GM12878 (cell line): ENCODE measurements at regions not wholly inside any gene's neighbourhood (a gene's known extent, or its start where the extent isn't known, plus 50 kb on each side); places are given as distances from the start of the nearest gene placed in this dataset.
"Not testable (repeated sequence)": the region's sequence is repeated elsewhere in the genome, so short reads cannot be mapped to it uniquely, and the experiment has no call there.

Experiments used
- ATAC-seq: fragments of 200-7000 bp; cut with Tn5 transposase; 3 replicates; pipeline ENCODE4 v1.9.1; 2020; ENCODE audit warnings: mild to moderate bottlenecking, moderate library complexity
- BruUV-seq: library from RNA; stranded (reverse); fragments of 400-500 nt; replicated peaks from 2 replicates; lab custom pipeline; 2021; lab: Mats Ljungman, UMichigan
- CTCF ChIA-PET: fragments of 300-600 bp; sonication (Branson Sonifier 250); formaldehyde crosslinking; extraction: SDS; loops from one replicate; lab custom pipeline; 2021; ENCODE audit warnings: inconsistent platforms; lab: Yijun Ruan, JAX
- POLR2A ChIA-PET: fragments of 350-600 bp; formaldehyde crosslinking; extraction: SDS; loops from one replicate; lab custom pipeline; 2021; ENCODE audit warnings: inconsistent platforms; lab: Charles Lee
- RAD21 ChIA-PET: fragments of 300-600 bp; sonication (Branson Sonifier 250); formaldehyde crosslinking; loops from one replicate; lab custom pipeline; 2023; ENCODE audit warnings: antibody characterized with exemption; ENCODE audit not compliant: unreplicated experiment; lab: Charles Lee
- SMC1A ChIA-PET: fragments of 300-600 bp; sonication (Branson Sonifier 250); formaldehyde crosslinking; loops from one replicate; lab custom pipeline; 2023; ENCODE audit not compliant: unreplicated experiment, uncharacterized antibody; lab: Charles Lee
- DNase-seq: peaks from one replicate; pipeline ENCODE4 v3.0.0-alpha.2; 2011; ENCODE audit warnings: low read depth, low spot score
- FAIRE-seq: peaks from 3 replicates; lab custom pipeline; 2011; peaks lifted over from hg19 to GRCh38; lab: Jason Lieb, UNC
- H2AFZ ChIP-seq: 2 replicates; pipeline ENCODE4 v1.6.0; 2011; ENCODE audit warnings: low read depth, low read length, control low read depth; ENCODE audit not compliant: control insufficient read depth
- H3K27ac ChIP-seq: 2 replicates; pipeline ENCODE4 v1.5.1; 2011; ENCODE audit warnings: control low read depth; ENCODE audit not compliant: control insufficient read depth, insufficient read depth
- H3K27me3 ChIP-seq, 2 experiments: replicated peaks in 1 of 2; 2 replicates each; pipeline versions ENCODE4 v1.6.0 to v1.6.1; 2011; ENCODE audit warnings: low read length in 1 of 2; ENCODE audit not compliant: control insufficient read depth in 2 of 2, insufficient read depth in 2 of 2
- H3K36me3 ChIP-seq, 2 experiments: 2 replicates each; pipeline ENCODE4 v1.5.1; 2011; ENCODE audit warnings: low read length in 1 of 2; ENCODE audit not compliant: control insufficient read depth in 2 of 2, insufficient read depth in 2 of 2
- H3K4me1 ChIP-seq: 2 replicates; pipeline ENCODE4 v1.6.1; 2011; ENCODE audit warnings: mild to moderate bottlenecking, low read length, moderate library complexity, mixed read lengths; ENCODE audit not compliant: control insufficient read depth, insufficient read depth
- H3K4me2 ChIP-seq: 2 replicates; pipeline ENCODE4 v1.6.0; 2011; ENCODE audit warnings: control low read depth; ENCODE audit not compliant: control insufficient read depth, insufficient read depth
- H3K4me3 ChIP-seq: fragments of 200-600 bp; sonication (generic); 2 replicates; pipeline ENCODE4 v1.5.1; 2016
- H3K79me2 ChIP-seq: 2 replicates; pipeline ENCODE4 v1.6.0; 2011; ENCODE audit warnings: low read length; ENCODE audit not compliant: control insufficient read depth, insufficient read depth
- H3K9ac ChIP-seq: 2 replicates; pipeline ENCODE4 v1.8.0; 2011; ENCODE audit warnings: low read length, control low read depth, mixed read lengths; ENCODE audit not compliant: control insufficient read depth, insufficient read depth
- H3K9me3 ChIP-seq: replicated peaks from 3 replicates; pipeline ENCODE4 v1.5.1; 2011; ENCODE audit warnings: mild to moderate bottlenecking, low read length; ENCODE audit not compliant: control insufficient read depth, insufficient read depth
- H4K20me1 ChIP-seq: 2 replicates; pipeline ENCODE4 v1.6.0; 2011; ENCODE audit not compliant: control insufficient read depth, insufficient read depth
- CBFB ChIP-seq: IDR thresholded peaks from 2 replicates; pipeline ENCODE4 v1.6.1; 2016; ENCODE audit warnings: antibody characterized with exemption, low read depth
- HCFC1 ChIP-seq: fragments of 150-350 bp; IDR thresholded peaks from 2 replicates; pipeline ENCODE4 v1.6.1; 2014; ENCODE audit warnings: low read length
- JUNB ChIP-seq: IDR thresholded peaks from 2 replicates; pipeline ENCODE4 v1.6.1; 2016; ENCODE audit warnings: antibody characterized with exemption, mild to moderate bottlenecking
- MEF2B ChIP-seq: fragments of 450-650 bp; IDR thresholded peaks from 2 replicates; pipeline ENCODE4 v1.6.1; 2018; ENCODE audit warnings: mild to moderate bottlenecking, moderate library complexity; ENCODE audit not compliant: partially characterized antibody, poor library complexity, severe bottlenecking
- SP1 ChIP-seq: IDR thresholded peaks from one replicate; pipeline ENCODE4 v1.6.1; 2011; ENCODE audit warnings: low read depth, low read length
- TBL1XR1 ChIP-seq: IDR thresholded peaks from 2 replicates; pipeline ENCODE4 v1.6.1; 2012; ENCODE audit warnings: low read depth, low read length, improper control_type of control experiment
- ZNF24 ChIP-seq: fragments of 450-650 bp; IDR thresholded peaks from 2 replicates; pipeline ENCODE4 v1.6.1; 2017; ENCODE audit warnings: antibody characterized with exemption, mild to moderate bottlenecking
- WGBS: methylation state at CpG from one replicate; pipeline ENCODE4 v1.1.6; 2016; ENCODE audit warnings: low lambda C conversion rate; ENCODE audit not compliant: insufficient replicate concordance, insufficient coverage; ENCODE audit errors: missing lambda C conversion rate; 5-methylcytosine and 5-hydroxymethylcytosine counted together
- in situ Hi-C: fragments of 300-500 bp; cut with MboI; formaldehyde crosslinking; loops from 9 replicates; pipeline ENCODE4 v1.14.3; 2018; ENCODE audit warnings: mixed read lengths
- intact Hi-C: fragments of 100-400 bp; cut with micrococcal nuclease; formaldehyde crosslinking; loops from one replicate; pipeline ENCODE4 v1.14.2; 2022; ENCODE audit not compliant: unreplicated experiment

DNA sequence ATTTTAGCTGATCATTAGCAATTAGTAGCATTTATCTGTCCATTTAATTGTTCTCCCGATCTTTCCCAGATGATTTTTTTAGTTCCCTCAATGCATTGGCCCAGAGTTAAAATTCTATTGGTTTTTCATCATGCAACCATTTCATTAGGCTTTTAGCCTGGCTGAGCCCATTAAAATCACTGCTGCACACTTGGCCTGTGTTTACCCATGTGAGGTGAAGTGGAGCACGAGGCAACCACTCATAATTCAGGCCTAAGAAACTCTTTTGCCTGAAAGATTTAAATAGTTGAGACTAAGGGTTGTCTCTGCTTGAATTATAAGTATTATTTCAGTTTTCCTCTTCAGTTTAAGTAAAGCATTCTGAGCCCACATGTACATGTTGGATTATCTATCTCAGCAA, 889.0 kb upstream of the ADGRL4 start:
- 47% methylated on average over 2 of the region's 2 CpGs for WGBS
- H3K4me1 ChIP-seq: no peaks in the 10 kb centered on the region
- no peaks in the 10 kb centered on the region for H3K27me3 ChIP-seq
- no peaks in the 10 kb centered on the region for H3K79me2 ChIP-seq
- ATAC-seq (no peak), FAIRE-seq (no peak), DNase-seq (no peak)
- no peaks in the 10 kb centered on the region for H3K9me3 ChIP-seq
- POLR2A ChIA-PET: no interaction called here
- in situ Hi-C loops: no loop called here
- no peaks in the 10 kb centered on the region for H3K36me3 ChIP-seq
- CTCF ChIA-PET: interaction anchor here (0.6 to 0.7 kb wide), 2 partner anchors 55 to 762 kb away, joined by 3 read pairs; no protein-coding TSS in a partner anchor
- no peak overlapping the region for H3K27ac ChIP-seq
- H3K4me2 ChIP-seq: no peak overlapping the region
- SMC1A ChIA-PET: no interaction called here
- intact Hi-C loops: no loop called here
- RAD21 ChIA-PET: no interaction called here
- no TSS peak for BruUV-seq
- H2AFZ ChIP-seq: no peak overlapping the region
- H3K9ac ChIP-seq: no peak overlapping the region
- H4K20me1 ChIP-seq: no peaks in the 10 kb centered on the region
- TF ChIP-seq ZNF24: no peak
- TF ChIP-seq SP1: no peak
- no peak for TF ChIP-seq TBL1XR1
- TF ChIP-seq MEF2B: no peak
- no peak for TF ChIP-seq JUNB
- TF ChIP-seq HCFC1: no peak
- TF ChIP-seq CBFB: no peak
- no peak overlapping the region for H3K4me3 ChIP-seq

DNA sequence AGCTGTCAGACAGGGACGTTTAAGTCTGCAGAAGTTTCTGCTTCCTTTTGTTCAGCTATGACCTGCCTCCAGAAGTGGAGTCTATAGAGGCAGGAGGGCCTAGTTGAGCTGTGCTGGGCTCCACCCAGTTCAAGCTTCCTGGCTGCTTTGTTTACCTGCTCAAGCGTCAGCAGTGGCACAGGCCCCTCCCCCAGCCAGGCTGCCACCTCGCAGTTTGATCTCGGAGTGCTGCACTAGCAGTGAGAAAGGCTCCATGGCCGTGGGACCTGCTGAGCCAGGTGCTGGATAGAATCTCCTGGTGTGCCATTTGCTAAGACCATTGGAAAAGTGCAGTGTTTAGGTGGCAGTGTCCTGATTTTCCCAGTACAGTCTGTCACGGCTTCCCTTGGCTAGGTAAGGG, 887.6 kb upstream of the ADGRL4 start:
- H2AFZ ChIP-seq, ATAC-seq, FAIRE-seq, RAD21 ChIA-PET, SMC1A ChIA-PET, H3K4me3 ChIP-seq, in situ Hi-C loops, CTCF ChIA-PET, H3K27me3 ChIP-seq, H3K4me2 ChIP-seq, H3K27ac ChIP-seq, H3K9ac ChIP-seq, POLR2A ChIA-PET, H3K4me1 ChIP-seq, DNase-seq, BruUV-seq, H4K20me1 ChIP-seq, H3K9me3 ChIP-seq, intact Hi-C loops, H3K79me2 ChIP-seq, H3K36me3 ChIP-seq: not testable (repeated sequence)
- WGBS: 14% methylated on average over 6 of the region's 6 CpGs
